ENCODE measurements at regions not wholly inside any gene's neighbourhood (a gene's known extent, or its start where the extent isn't known, plus 50 kb on each side); places are given as distances from the start of the nearest gene placed in this dataset.

- BruUV-seq (replicated peaks): no TSS peak
- H3K27ac ChIP-seq (ENCODE audit: insufficient read depth, low read length): no peak overlapping the region
Measured at GRCh38 chr4:97330917-97331316, 812.4 kb downstream of the STPG2 start.

More at GRCh38 chr4:97330917-97331316, 812.4 kb downstream of the STPG2 start:
- Histone ChIP-seq H3K14ac (replicated peaks; ENCODE audit: low read depth, low read length) (no peak overlapping the region), H2AK5ac (ENCODE audit: low read depth, low read length) (no peak overlapping the region), H2AK9ac (replicated peaks; ENCODE audit: low read depth, low read length, poor library complexity) (no peak overlapping the region), H4K91ac (ENCODE audit: insufficient read depth, low read depth, low read length) (no peak overlapping the region), H4K8ac (ENCODE audit: low read depth in 2 of 2, low read length in 2 of 2) (no peak overlapping the region), H3K23ac (ENCODE audit: low read depth, low read length) (no peak overlapping the region), H3K36me3 (ENCODE audit: control insufficient read depth, insufficient read depth, low read length) (no peaks in the 10 kb centered on the region), H3K4ac (ENCODE audit: low read depth, low read length) (no peak overlapping the region), H3K18ac (ENCODE audit: low read depth, low read length) (no peak overlapping the region), H3K4me1 (ENCODE audit: control insufficient read depth, insufficient read depth, low read length) (no peaks in the 10 kb centered on the region), H4K5ac (ENCODE audit: low read depth, low read length) (no peak overlapping the region), H3K56ac (ENCODE audit: extremely low read depth, insufficient read depth, low read length) (no peak overlapping the region), H3K9me1 (ENCODE audit: insufficient read depth, low read length) (no peaks in the 10 kb centered on the region), H2AFZ (replicated peaks; ENCODE audit: low read length, poor library complexity) (no peak overlapping the region), H3K79me1 (ENCODE audit: low read depth in 1 of 2, low read length in 2 of 2) (no peaks in the 10 kb centered on the region), H3K4me2 (ENCODE audit: low read depth, low read length) (no peak overlapping the region), H2BK120ac (ENCODE audit: low read depth, low read length) (no peak overlapping the region), H4K20me1 (ENCODE audit: insufficient read depth, low read length) (no peaks in the 10 kb centered on the region), H3K9ac (ENCODE audit: low read depth, low read length) (no peak overlapping the region), H3K4me3 (ENCODE audit: insufficient read depth, low read depth, low read length) (no peak overlapping the region), H2BK5ac (ENCODE audit: low read depth, low read length, poor library complexity, severe bottlenecking) (no peak overlapping the region), H2BK15ac (ENCODE audit: low read depth, low read length) (no peak overlapping the region), H2BK20ac (ENCODE audit: low read depth, low read length) (no peak overlapping the region), H3K9me3 (ENCODE audit: control insufficient read depth, insufficient read depth, low read length) (peaks cover 4% of the 10 kb centered on the region; the same call in 1 of the 2 replicates), H3K27me3 (ENCODE audit: control insufficient read depth, insufficient read depth, low read length) (no peaks in the 10 kb centered on the region)
- DNase-seq (no peak), ATAC-seq (ENCODE audit: low read depth) (no peak)
- in situ Hi-C loops (cut with MboI; ENCODE audit: low sequenced_read_pairs) (no loop called here), intact Hi-C loops (cut with micrococcal nuclease) (no loop called here), dilution Hi-C loops (cut with HindIII; ENCODE audit: low sequenced_read_pairs, unreplicated experiment) (no loop called here)
- no CpG with 5 or more reads among the region's 1 CpG for WGBS, 2 experiments (ENCODE audit: extremely low coverage in 2 of 2, insufficient read length in 1 of 2)
- POLR2A ChIA-PET (ENCODE audit: unreplicated experiment): no interaction called here
- CTCF ChIA-PET: no interaction called here
- TF ChIP-seq MXI1 (IDR thresholded peaks at IDR 0.05; ENCODE audit: borderline replicate concordance, low read depth, low read length) (no peak), CEBPB (IDR thresholded peaks at IDR 0.05; ENCODE audit: low read depth, low read length) (no peak), RCOR1 (IDR thresholded peaks at IDR 0.05; ENCODE audit: insufficient replicate concordance, low read length) (no peak), FOS (IDR thresholded peaks at IDR 0.05; ENCODE audit: low read depth, low read length) (no peak), ELK1 (IDR thresholded peaks at IDR 0.05; ENCODE audit: borderline replicate concordance, low read depth, low read length) (no peak), CHD1 (IDR thresholded peaks at IDR 0.05; ENCODE audit: low read depth, low read length) (no peak), RFX5 (IDR thresholded peaks at IDR 0.05; ENCODE audit: low read depth, low read length) (no peak), MAZ (IDR thresholded peaks at IDR 0.05; ENCODE audit: borderline replicate concordance, low read depth, low read length) (no peak), SMC3 (IDR thresholded peaks at IDR 0.05; ENCODE audit: low read depth, low read length) (no peak), POLR2A (IDR thresholded peaks at IDR 0.05; ENCODE audit: low read depth, low read length) (no peak), BHLHE40 (IDR thresholded peaks at IDR 0.05; ENCODE audit: low read depth, low read length) (no peak), MAFK (IDR thresholded peaks at IDR 0.05; ENCODE audit: low read depth, low read length) (no peak), CTCF (conservative IDR thresholded peaks at IDR 0.05; ENCODE audit: low read depth, low read length) (no peak), NFE2L2 (IDR thresholded peaks at IDR 0.05; ENCODE audit: low read depth, low read length) (no peak), USF2 (IDR thresholded peaks at IDR 0.05; ENCODE audit: low read depth, low read length) (no peak), RAD21 (IDR thresholded peaks at IDR 0.05; ENCODE audit: low read length) (no peak)
